Neural cell (in vitro differentiated cells): ENCODE measurements at regions not wholly inside any gene's neighbourhood (a gene's known extent, or its start where the extent isn't known, plus 50 kb on each side); places are given as distances from the start of the nearest gene placed in this dataset.

ENCODE experiments used
- H2AFZ ChIP-seq: fragments of 200-600, 300-800 bp; sonication (generic), shearing (Covaris generic); 2 replicates; pipeline ENCODE4 v1.6.0; 2014; ENCODE audit warnings: low read depth, mild to moderate bottlenecking, antibody characterized with exemption, low read length, moderate library complexity
- H3F3A ChIP-seq: fragments of 200-600 bp; shearing (Covaris generic); 2 replicates; pipeline ENCODE4 v1.6.1; 2016; ENCODE audit warnings: mild to moderate bottlenecking, moderate library complexity, mixed read lengths, antibody characterized with exemption, low read length; ENCODE audit not compliant: insufficient read depth, poor library complexity, severe bottlenecking
- H3K27ac ChIP-seq: fragments of 200-600, 300-800 bp; sonication (generic), shearing (Covaris generic); 2 replicates; pipeline ENCODE4 v1.5.1; 2014; ENCODE audit warnings: mild to moderate bottlenecking, low read length, moderate library complexity
- H3K27me3 ChIP-seq: fragments of 300-800, 200-600 bp; sonication (generic), shearing (Covaris generic); 2 replicates; pipeline ENCODE4 v1.6.0; 2014; ENCODE audit warnings: mild to moderate bottlenecking, low read depth, low read length, moderate library complexity; ENCODE audit not compliant: insufficient read depth
- H3K36me3 ChIP-seq: fragments of 300-800, 200-600 bp; sonication (generic), shearing (Covaris generic); 2 replicates; pipeline ENCODE4 v1.5.1; 2014; ENCODE audit warnings: mild to moderate bottlenecking, antibody characterized with exemption, low read length, moderate library complexity; ENCODE audit not compliant: insufficient read depth
- H3K4me2 ChIP-seq: fragments of 300-800, 200-600 bp; sonication (generic), shearing (Covaris generic); 2 replicates; pipeline ENCODE4 v1.6.0; 2014; ENCODE audit warnings: mild to moderate bottlenecking, low read length
- H3K4me3 ChIP-seq: fragments of 300-800, 200-600 bp; sonication (generic), shearing (Covaris generic); 2 replicates; pipeline ENCODE4 v1.5.1; 2014; ENCODE audit warnings: mild to moderate bottlenecking, low read length, moderate library complexity
- H3K79me2 ChIP-seq: fragments of 200-600 bp; shearing (Covaris generic); replicated peaks from 2 replicates; pipeline ENCODE4 v1.6.0; 2014; ENCODE audit warnings: mild to moderate bottlenecking, low read length, moderate library complexity; ENCODE audit not compliant: insufficient read depth
- H3K9ac ChIP-seq: fragments of 300-800, 200-600 bp; sonication (generic), shearing (Covaris generic); 2 replicates; pipeline ENCODE4 v1.6.1; 2016; ENCODE audit warnings: mild to moderate bottlenecking, low read length, mixed read lengths
- H3K9me2 ChIP-seq: fragments of 200-600 bp; shearing (Covaris generic); 2 replicates; pipeline ENCODE4 v1.6.1; 2016; ENCODE audit warnings: mild to moderate bottlenecking, low read length, mixed read lengths; ENCODE audit not compliant: insufficient read depth
- H3K9me3 ChIP-seq: fragments of 200-600, 300-800 bp; sonication (generic), shearing (Covaris generic); 2 replicates; pipeline ENCODE4 v1.6.1; 2016; ENCODE audit warnings: mild to moderate bottlenecking, mixed run types, low read length, moderate library complexity, mixed read lengths
- H4K20me1 ChIP-seq: fragments of 200-600 bp; shearing (Covaris generic); 2 replicates; pipeline ENCODE4 v1.6.1; 2016; ENCODE audit warnings: mild to moderate bottlenecking, mixed run types; ENCODE audit not compliant: insufficient read depth
- CTCF ChIP-seq: fragments of 450-650 bp; IDR thresholded peaks from 2 replicates; pipeline ENCODE4 v1.5.1; 2014; ENCODE audit warnings: antibody characterized with exemption, mild to moderate bottlenecking, moderate library complexity; ENCODE audit not compliant: poor library complexity, severe bottlenecking
- EP300 ChIP-seq: fragments of 450-650 bp; conservative IDR thresholded peaks from 2 replicates; pipeline ENCODE4 v1.6.1; 2014; ENCODE audit warnings: antibody characterized with exemption, mild to moderate bottlenecking, moderate library complexity; ENCODE audit not compliant: poor library complexity, severe bottlenecking
- EZH2 ChIP-seq: fragments of 200-600, 300-800 bp; shearing (Covaris generic), sonication (generic); IDR thresholded peaks from 2 replicates; pipeline ENCODE4 v1.6.1; 2014; ENCODE audit warnings: antibody characterized with exemption, low read length, borderline replicate concordance, mild to moderate bottlenecking; ENCODE audit not compliant: insufficient read depth, poor library complexity, severe bottlenecking
- MXI1 ChIP-seq: fragments of 450-650 bp; conservative IDR thresholded peaks from 2 replicates; pipeline ENCODE4 v1.6.1; 2014; ENCODE audit warnings: antibody characterized with exemption, mild to moderate bottlenecking; ENCODE audit not compliant: poor library complexity, severe bottlenecking
- POLR2AphosphoS5 ChIP-seq: IDR thresholded peaks from 2 replicates; pipeline ENCODE4 v1.6.1; 2012
- RAD21 ChIP-seq: fragments of 450-650 bp; conservative IDR thresholded peaks from 2 replicates; pipeline ENCODE4 v1.6.1; 2014; ENCODE audit warnings: antibody characterized with exemption, mild to moderate bottlenecking, moderate library complexity
- REST ChIP-seq: IDR thresholded peaks from 2 replicates; pipeline ENCODE4 v1.6.1; 2012; ENCODE audit warnings: borderline replicate concordance
- SMC3 ChIP-seq: fragments of 450-650 bp; conservative IDR thresholded peaks from 2 replicates; pipeline ENCODE4 v1.6.1; 2014; ENCODE audit warnings: antibody characterized with exemption, mild to moderate bottlenecking, moderate library complexity; ENCODE audit not compliant: poor library complexity
- TAF1 ChIP-seq: IDR thresholded peaks from 2 replicates; pipeline ENCODE4 v1.6.1; 2012; ENCODE audit warnings: low read depth

GRCh38 chrX:46185923-46186810, 359.1 kb downstream of the ZNF674 start:
- Histone ChIP-seq H3K36me3 (no peaks in the 10 kb centered on the region), H3F3A (no peaks in the 10 kb centered on the region), H2AFZ (no peak overlapping the region), H3K9me2 (no peaks in the 10 kb centered on the region), H4K20me1 (no peaks in the 10 kb centered on the region), H3K27me3 (no peaks in the 10 kb centered on the region), H3K79me2 (no peaks in the 10 kb centered on the region), H3K4me3 (no peak overlapping the region), H3K27ac (no peak overlapping the region), H3K9me3 (no peaks in the 10 kb centered on the region), H3K9ac (no peak overlapping the region), H3K4me2 (no peak overlapping the region)
- TF ChIP-seq POLR2AphosphoS5 (no peak), EZH2 (no peak), EP300 (no peak), TAF1 (no peak), RAD21 (no peak), SMC3 (no peak)

- no peak for TF ChIP-seq MXI1
- no peak for TF ChIP-seq POLR2AphosphoS5
- no peak for TF ChIP-seq CTCF
- no peak for TF ChIP-seq EP300
- no peak for TF ChIP-seq SMC3
- TF ChIP-seq TAF1 = no peak
- TF ChIP-seq RAD21 = no peak
- no peak for TF ChIP-seq EZH2
Observed at GRCh38 chrX:46184749-46185148, 360.5 kb downstream of the ZNF674 start.

GRCh38 chrX:46180258-46180687, 364.9 kb downstream of the ZNF674 start:
- Histone ChIP-seq H3K27me3 (no peaks in the 10 kb centered on the region), H3K9me2 (no peaks in the 10 kb centered on the region), H3K27ac (no peak overlapping the region), H3K4me2 (no peak overlapping the region), H3K36me3 (no peaks in the 10 kb centered on the region), H2AFZ (no peak overlapping the region), H4K20me1 (no peaks in the 10 kb centered on the region), H3K4me3 (no peak overlapping the region), H3K9ac (no peak overlapping the region), H3K79me2 (no peaks in the 10 kb centered on the region), H3F3A (no peaks in the 10 kb centered on the region), H3K9me3 (no peaks in the 10 kb centered on the region)
- TF ChIP-seq RAD21 (no peak), REST (no peak), POLR2AphosphoS5 (no peak), EZH2 (no peak), MXI1 (no peak), TAF1 (no peak), EP300 (no peak), CTCF (no peak), SMC3 (no peak)

More at GRCh38 chrX:46184749-46185148, 360.5 kb downstream of the ZNF674 start:
- Histone ChIP-seq H3K9ac (no peak overlapping the region), H3K27ac (no peak overlapping the region), H2AFZ (no peak overlapping the region), H3F3A (no peaks in the 10 kb centered on the region), H4K20me1 (no peaks in the 10 kb centered on the region), H3K36me3 (no peaks in the 10 kb centered on the region), H3K27me3 (no peaks in the 10 kb centered on the region), H3K4me2 (no peak overlapping the region), H3K79me2 (no peaks in the 10 kb centered on the region), H3K9me2 (no peaks in the 10 kb centered on the region), H3K9me3 (no peaks in the 10 kb centered on the region), H3K4me3 (no peak overlapping the region)
